K562 (cell line): ENCODE measurements at regions not wholly inside any gene's neighbourhood (a gene's known extent, or its start where the extent isn't known, plus 50 kb on each side); places are given as distances from the start of the nearest gene placed in this dataset.

Source experiments
- ATAC-seq: fragments of 200-7000 bp; cut with Tn5 transposase; 3 replicates; pipeline ENCODE4 v1.9.1; 2020; ENCODE audit warnings: moderate library complexity
- BruUV-seq: library from RNA; stranded (reverse); fragments of 400-500 nt; replicated peaks from 2 replicates; lab custom pipeline; 2021; lab: Mats Ljungman, UMichigan
- CTCF ChIA-PET: fragments of 300-600 bp; formaldehyde crosslinking; extraction: SDS; loops from one replicate; lab custom pipeline; 2021; ENCODE audit warnings: low intra/inter-chr PET ratio; lab: Yijun Ruan, JAX
- POLR2A ChIA-PET: fragments of 300-600, 350-650 bp; sonication (Branson Sonifier 250); formaldehyde crosslinking; extraction: SDS; loops from one replicate; lab custom pipeline; 2021; ENCODE audit warnings: antibody characterized with exemption, inconsistent platforms; lab: Yijun Ruan, JAX
- DNase-seq, 4 experiments: peaks; one replicate each; pipeline versions ENCODE4 v3.0.0 to v3.0.0-alpha.2; 2011 to 2018; ENCODE audit warnings: low spot score in 3 of 4, mixed read lengths in 3 of 4; ENCODE audit errors: extremely low read depth in 1 of 4
- FAIRE-seq: peaks from 2 replicates; lab custom pipeline; 2011; peaks lifted over from hg19 to GRCh38; lab: Jason Lieb, UNC
- H2AFZ ChIP-seq: 2 replicates; pipeline ENCODE4 v1.6.0; 2011; ENCODE audit warnings: low read depth, low read length, control low read depth, inconsistent platforms
- H3K27ac ChIP-seq: fragments of 200-600 bp; 3 replicates; pipeline ENCODE4 v1.8.0; 2011; ENCODE audit warnings: low read depth, mild to moderate bottlenecking, control low read depth, inconsistent platforms, low read length, moderate library complexity, mixed read lengths; ENCODE audit errors: extremely low read depth
- H3K27me3 ChIP-seq, 2 experiments: fragments of 300-600 bp in 1 of 2; 2 replicates in 1 of 2; 3 replicates in 1 of 2; pipeline versions ENCODE4 v1.6.0 to v1.8.0; 2011; ENCODE audit warnings: inconsistent platforms in 2 of 2, low read length in 2 of 2, mild to moderate bottlenecking in 1 of 2, mixed read lengths in 1 of 2, moderate library complexity in 1 of 2; ENCODE audit not compliant: control insufficient read depth in 2 of 2, insufficient read depth in 2 of 2
- H3K36me3 ChIP-seq: fragments of 300-600 bp; 3 replicates; pipeline ENCODE4 v1.8.0; 2011; ENCODE audit warnings: mild to moderate bottlenecking, low read length, inconsistent platforms; ENCODE audit not compliant: control insufficient read depth, insufficient read depth
- H3K4me1 ChIP-seq, 2 experiments: fragments of 200-600 bp in 1 of 2; replicated peaks in 1 of 2; 2 replicates in 1 of 2; 3 replicates in 1 of 2; pipeline versions ENCODE4 v1.5.1 to v1.8.0; 2011; ENCODE audit warnings: inconsistent platforms in 2 of 2, low read length in 2 of 2, mild to moderate bottlenecking in 1 of 2, mixed read lengths in 1 of 2, moderate library complexity in 1 of 2; ENCODE audit not compliant: control insufficient read depth in 2 of 2, insufficient read depth in 2 of 2
- H3K4me2 ChIP-seq: 2 replicates; pipeline ENCODE4 v1.6.1; 2011; ENCODE audit warnings: low read length, control low read depth, inconsistent platforms, mixed read lengths; ENCODE audit not compliant: insufficient read depth
- H3K4me3 ChIP-seq: fragments of 200-600 bp; sonication (generic), shearing (Covaris generic); 2 replicates; pipeline ENCODE4 v1.5.1; 2016; ENCODE audit warnings: control low read depth, inconsistent platforms
- H3K79me2 ChIP-seq: fragments of 200-600 bp; 3 replicates; pipeline ENCODE4 v1.8.0; 2011; ENCODE audit warnings: low read length, inconsistent platforms; ENCODE audit not compliant: control insufficient read depth, insufficient read depth
- H3K9ac ChIP-seq, 2 experiments: 2 replicates each; pipeline versions ENCODE4 v1.6.0 to v1.6.1; 2011; ENCODE audit warnings: low read depth in 2 of 2, low read length in 2 of 2, control low read depth in 1 of 2, inconsistent platforms in 1 of 2, mild to moderate bottlenecking in 1 of 2, mixed read lengths in 1 of 2; ENCODE audit not compliant: insufficient read depth in 1 of 2
- H3K9me1 ChIP-seq: one replicate; pipeline ENCODE4 v1.6.0; 2011; ENCODE audit warnings: inconsistent platforms, mild to moderate bottlenecking, low read length, moderate library complexity; ENCODE audit not compliant: control insufficient read depth, insufficient read depth
- H3K9me3 ChIP-seq: replicated peaks from 2 replicates; pipeline ENCODE4 v1.5.1; 2011; ENCODE audit warnings: low read depth, low read length, inconsistent platforms; ENCODE audit not compliant: control insufficient read depth, insufficient read depth
- H4K20me1 ChIP-seq: replicated peaks from 2 replicates; pipeline ENCODE4 v1.6.1; 2011; ENCODE audit warnings: low read length, inconsistent platforms, mixed read lengths; ENCODE audit not compliant: control insufficient read depth, insufficient read depth
- BRCA1 ChIP-seq, 2 experiments: fragments of 450-650 bp in 1 of 2; sonication (generic) in 1 of 2; formaldehyde crosslinking in 1 of 2; IDR thresholded peaks; 2 replicates each; pipeline versions ENCODE4 v1.5.0 to v1.6.1; 2017 to 2020; ENCODE audit warnings: mild to moderate bottlenecking in 1 of 2, missing genetic modification reagents in 1 of 2
- EP300 ChIP-seq: IDR thresholded peaks from 2 replicates; pipeline ENCODE4 v1.6.1; 2012; ENCODE audit warnings: low read length, improper control_type of control experiment
- HIVEP1 ChIP-seq: fragments of 250-450 bp; sonication (Bioruptor Pico); IDR thresholded peaks from 2 replicates; pipeline ENCODE4 v1.4.0; 2020; ENCODE audit warnings: mild to moderate bottlenecking
- MBD2 ChIP-seq: sonication (generic); IDR thresholded peaks from 2 replicates; pipeline ENCODE4 v1.6.1; 2016; ENCODE audit warnings: low read depth, borderline replicate concordance
- MEIS2 ChIP-seq: fragments of 450-650 bp; IDR thresholded peaks from 2 replicates; pipeline ENCODE4 v1.6.1; 2014; ENCODE audit warnings: mild to moderate bottlenecking; ENCODE audit not compliant: partially characterized antibody
- NEUROD1 ChIP-seq: fragments of 150-350 bp; IDR thresholded peaks from 2 replicates; pipeline ENCODE4 v1.6.1; 2014; ENCODE audit warnings: borderline replicate concordance, low read length, low read depth; ENCODE audit not compliant: partially characterized antibody
- NR2F6 ChIP-seq: fragments of 450-650 bp; formaldehyde crosslinking; IDR thresholded peaks from 2 replicates; pipeline ENCODE4 v1.4.0; 2020; ENCODE audit warnings: mild to moderate bottlenecking
- SIN3B ChIP-seq: fragments of 450-650 bp; IDR thresholded peaks from 2 replicates; pipeline ENCODE4 v1.6.1; 2017; ENCODE audit warnings: low read depth, mild to moderate bottlenecking, moderate library complexity
- ZNF143 ChIP-seq: sonication (generic); formaldehyde crosslinking; IDR thresholded peaks from 2 replicates; pipeline ENCODE4 v1.9.0; 2022; ENCODE audit warnings: mild to moderate bottlenecking, missing genetic modification reagents
- ZNF165 ChIP-seq: fragments of 250-450 bp; sonication (Bioruptor Pico); IDR thresholded peaks from 2 replicates; pipeline ENCODE4 v1.4.0; 2020; ENCODE audit warnings: borderline replicate concordance
- ZNF224 ChIP-seq: sonication (generic); formaldehyde crosslinking; IDR thresholded peaks from 2 replicates; pipeline ENCODE4 v1.8.0; 2022; ENCODE audit warnings: mild to moderate bottlenecking, missing genetic modification reagents
- ZNF282 ChIP-seq: sonication (generic); formaldehyde crosslinking; IDR thresholded peaks from 2 replicates; pipeline ENCODE4 v1.8.1; 2023; ENCODE audit warnings: missing genetic modification reagents
- ZNF699 ChIP-seq: fragments of 250-450 bp; sonication (Bioruptor Pico); IDR thresholded peaks from 2 replicates; pipeline ENCODE4 v1.8.0; 2021; ENCODE audit warnings: mild to moderate bottlenecking, moderate library complexity; ENCODE audit not compliant: insufficient replicate concordance
- ZNF830 ChIP-seq: fragments of 250-450 bp; sonication (Bioruptor Pico); IDR thresholded peaks from 2 replicates; pipeline ENCODE4 v1.5.0; 2021; ENCODE audit warnings: mild to moderate bottlenecking
- WGBS: fragments of 100-300 bp; shearing (Covaris generic); methylation state at CpG from one replicate; pipeline ENCODE4 v1.1.6; 2016; ENCODE audit warnings: low coverage, mixed read lengths; ENCODE audit not compliant: insufficient coverage; ENCODE audit errors: missing lambda C conversion rate; 5-methylcytosine and 5-hydroxymethylcytosine counted together
- in situ Hi-C: fragments of 300-500 bp; cut with MboI; formaldehyde crosslinking; loops from 4 replicates; pipeline ENCODE4 v1.15.0; 2018; ENCODE audit warnings: inconsistent platforms, mixed read lengths
- intact Hi-C: fragments of 100-400 bp; cut with micrococcal nuclease; formaldehyde crosslinking; loops from 2 replicates; pipeline ENCODE4 v1.14.2; 2022
- TF ChIP-seq, protein P1 (sequence below): fragments of 150-350 bp; IDR thresholded peaks from 2 replicates; pipeline ENCODE4 v1.6.1; 2014; ENCODE audit warnings: low read depth, mild to moderate bottlenecking, low read length, borderline replicate concordance
- TF ChIP-seq, protein P2 (sequence below): sonication (generic); formaldehyde crosslinking; IDR thresholded peaks from 2 replicates; pipeline ENCODE4 v1.8.0; 2022; ENCODE audit warnings: mild to moderate bottlenecking, missing genetic modification reagents
- TF ChIP-seq, protein P3 (sequence below): fragments of 250-450 bp; sonication (Bioruptor Pico); IDR thresholded peaks from 2 replicates; pipeline ENCODE4 v1.5.0; 2021; ENCODE audit warnings: mild to moderate bottlenecking, moderate library complexity

DNA sequence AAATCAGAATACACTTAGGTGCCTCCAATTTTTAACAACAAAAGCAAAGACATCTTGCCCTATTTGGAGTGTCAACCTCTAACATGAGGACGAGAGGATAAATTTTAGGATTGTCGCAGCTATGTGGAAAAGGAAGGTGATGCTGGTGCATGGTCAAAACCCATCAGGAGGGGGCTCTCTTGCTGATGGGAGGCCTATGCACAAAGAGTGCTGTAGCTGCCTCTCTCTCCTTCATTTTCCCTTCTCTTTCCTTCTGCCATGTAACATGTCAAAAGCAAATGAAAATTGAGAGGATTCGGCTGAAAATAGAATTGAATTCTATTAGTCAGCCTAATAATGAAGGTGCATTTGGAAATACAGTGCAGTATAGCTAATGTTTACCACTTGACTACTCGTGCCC, 578.7 kb upstream of the ZNF462 start:
- ChIA-PET POLR2A (no interaction called here), CTCF (no interaction called here)
- no peaks in the 10 kb centered on the region for H3K79me2 ChIP-seq
- H3K9me1 ChIP-seq: no peaks in the 10 kb centered on the region
- no peak overlapping the region for H3K9ac ChIP-seq
- no peaks in the 10 kb centered on the region for H3K36me3 ChIP-seq
- no peak for FAIRE-seq
- WGBS: 1% methylated on average over 4 of the region's 4 CpGs
- no peaks in the 10 kb centered on the region for H3K4me1 ChIP-seq
- no peaks in the 10 kb centered on the region for H4K20me1 ChIP-seq
- intact Hi-C loops: no loop called here
- H3K27ac ChIP-seq: no peak overlapping the region
- in situ Hi-C loops: no loop called here
- H3K4me3 ChIP-seq: no peak overlapping the region
- no peak overlapping the region for H3K4me2 ChIP-seq
- no peak for DNase-seq
- no peaks in the 10 kb centered on the region for H3K27me3 ChIP-seq
- H3K9me3 ChIP-seq: no peaks in the 10 kb centered on the region; the same call in 1 of the 2 replicates
- BruUV-seq: no TSS peak
- ATAC-seq: no peak
- H2AFZ ChIP-seq: no peak overlapping the region
- TF ChIP-seq ZNF699 (CRISPR knock-in tag) (no peak), BRCA1 (IDR thresholded peaks at IDR 0.05) (no peak), BRCA1 (CRISPR knock-in tag; IDR thresholded peaks at IDR 0.05) (no peak), EP300 (no peak), NR2F6 (CRISPR knock-in tag) (no peak), HIVEP1 (CRISPR knock-in tag) (no peak), MBD2 (no peak), NEUROD1 (no peak), ZNF282 (no peak), ZNF830 (CRISPR knock-in tag) (no peak), ZNF165 (CRISPR knock-in tag) (no peak), ZNF224 (CRISPR knock-in tag) (no peak), SIN3B (no peak), ZNF143 (CRISPR knock-in tag) (no peak), MEIS2 (no peak)
- TF ChIP-seq, protein P1, sequence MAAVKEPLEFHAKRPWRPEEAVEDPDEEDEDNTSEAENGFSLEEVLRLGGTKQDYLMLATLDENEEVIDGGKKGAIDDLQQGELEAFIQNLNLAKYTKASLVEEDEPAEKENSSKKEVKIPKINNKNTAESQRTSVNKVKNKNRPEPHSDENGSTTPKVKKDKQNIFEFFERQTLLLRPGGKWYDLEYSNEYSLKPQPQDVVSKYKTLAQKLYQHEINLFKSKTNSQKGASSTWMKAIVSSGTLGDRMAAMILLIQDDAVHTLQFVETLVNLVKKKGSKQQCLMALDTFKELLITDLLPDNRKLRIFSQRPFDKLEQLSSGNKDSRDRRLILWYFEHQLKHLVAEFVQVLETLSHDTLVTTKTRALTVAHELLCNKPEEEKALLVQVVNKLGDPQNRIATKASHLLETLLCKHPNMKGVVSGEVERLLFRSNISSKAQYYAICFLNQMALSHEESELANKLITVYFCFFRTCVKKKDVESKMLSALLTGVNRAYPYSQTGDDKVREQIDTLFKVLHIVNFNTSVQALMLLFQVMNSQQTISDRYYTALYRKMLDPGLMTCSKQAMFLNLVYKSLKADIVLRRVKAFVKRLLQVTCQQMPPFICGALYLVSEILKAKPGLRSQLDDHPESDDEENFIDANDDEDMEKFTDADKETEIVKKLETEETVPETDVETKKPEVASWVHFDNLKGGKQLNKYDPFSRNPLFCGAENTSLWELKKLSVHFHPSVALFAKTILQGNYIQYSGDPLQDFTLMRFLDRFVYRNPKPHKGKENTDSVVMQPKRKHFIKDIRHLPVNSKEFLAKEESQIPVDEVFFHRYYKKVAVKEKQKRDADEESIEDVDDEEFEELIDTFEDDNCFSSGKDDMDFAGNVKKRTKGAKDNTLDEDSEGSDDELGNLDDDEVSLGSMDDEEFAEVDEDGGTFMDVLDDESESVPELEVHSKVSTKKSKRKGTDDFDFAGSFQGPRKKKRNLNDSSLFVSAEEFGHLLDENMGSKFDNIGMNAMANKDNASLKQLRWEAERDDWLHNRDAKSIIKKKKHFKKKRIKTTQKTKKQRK: no peak
- TF ChIP-seq, protein P2, sequence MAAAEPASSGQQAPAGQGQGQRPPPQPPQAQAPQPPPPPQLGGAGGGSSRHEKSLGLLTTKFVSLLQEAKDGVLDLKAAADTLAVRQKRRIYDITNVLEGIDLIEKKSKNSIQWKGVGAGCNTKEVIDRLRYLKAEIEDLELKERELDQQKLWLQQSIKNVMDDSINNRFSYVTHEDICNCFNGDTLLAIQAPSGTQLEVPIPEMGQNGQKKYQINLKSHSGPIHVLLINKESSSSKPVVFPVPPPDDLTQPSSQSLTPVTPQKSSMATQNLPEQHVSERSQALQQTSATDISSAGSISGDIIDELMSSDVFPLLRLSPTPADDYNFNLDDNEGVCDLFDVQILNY (CRISPR knock-in tag): no peak
- TF ChIP-seq, protein P3, sequence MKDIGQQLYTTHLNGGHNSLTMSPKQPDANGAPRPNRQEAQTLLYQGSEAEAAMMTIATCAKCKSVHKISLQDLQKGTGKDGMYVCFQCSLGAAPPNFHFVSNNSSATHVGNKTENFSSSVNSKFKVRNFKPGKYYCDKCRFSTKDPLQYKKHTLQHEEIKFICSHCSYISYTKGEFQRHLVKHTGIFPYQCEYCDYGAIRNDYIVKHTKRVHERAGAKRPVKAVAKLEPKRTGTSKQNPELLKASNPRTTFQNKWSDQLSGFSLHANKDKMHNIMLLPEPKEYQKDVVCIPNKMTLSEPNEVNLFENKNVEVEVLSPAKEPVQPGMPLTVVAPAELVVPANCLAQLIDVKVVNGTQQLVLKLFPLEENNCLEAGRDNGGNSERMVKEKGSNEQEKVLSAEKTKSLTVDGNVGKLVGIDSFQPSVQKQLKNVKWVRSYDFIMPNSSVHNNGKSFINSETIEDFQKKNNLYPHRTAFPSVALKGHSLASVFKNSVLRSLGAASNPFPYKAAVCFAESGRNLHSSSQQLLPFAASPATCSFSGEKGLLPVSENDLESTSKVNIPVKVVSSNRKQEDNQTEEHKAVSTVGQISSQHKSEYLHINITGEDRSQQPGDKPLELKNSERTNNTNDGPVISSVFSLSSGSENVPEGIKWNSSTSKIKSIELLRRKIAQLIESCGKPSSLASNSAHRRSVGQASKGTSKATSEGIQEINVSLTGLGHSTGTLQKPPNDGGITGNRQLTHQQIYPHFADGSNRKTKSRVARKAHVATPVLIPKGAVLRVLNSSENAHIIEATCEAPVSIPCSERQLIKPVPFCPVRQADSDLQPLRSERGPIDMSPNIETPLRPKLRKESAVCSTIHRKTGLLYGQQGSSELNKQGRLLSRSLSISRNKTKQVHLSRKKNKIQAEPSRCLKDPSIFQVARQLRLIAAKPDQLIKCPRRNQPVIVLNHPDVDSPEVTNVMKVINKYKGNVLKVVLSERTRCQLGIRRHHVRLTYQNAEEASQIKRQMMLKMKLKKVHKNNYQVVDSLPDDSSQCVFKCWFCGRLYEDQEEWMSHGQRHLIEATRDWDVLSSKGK (CRISPR knock-in tag): no peak
